CD14-positive monocyte (primary cell): ENCODE measurements at regions not wholly inside any gene's neighbourhood (a gene's known extent, or its start where the extent isn't known, plus 50 kb on each side); places are given as distances from the start of the nearest gene placed in this dataset.
A peak's percentile ranks its signal among the peaks of the same experiment; 100 is the strongest.

Experiments used
- DNase-seq, 3 donors: peaks; one replicate each; pipeline ENCODE4 v3.0.0-alpha.2; 2011 to 2022
- H2AFZ ChIP-seq: 2 replicates; pipeline ENCODE4 v1.6.0; 2012; ENCODE audit warnings: mild to moderate bottlenecking, low read depth, low read length, inconsistent platforms; ENCODE audit not compliant: insufficient read depth, poor library complexity, severe bottlenecking
- H3K27ac ChIP-seq, 2 donors: 1 replicate in 1 of 2; 2 replicates in 1 of 2; pipeline ENCODE4 v1.5.1; 2012 to 2013; ENCODE audit warnings: low read length in 2 of 2, control low read depth in 1 of 2, inconsistent platforms in 1 of 2, low read depth in 1 of 2, mild to moderate bottlenecking in 1 of 2
- H3K27me3 ChIP-seq, 2 donors: one replicate each; pipeline versions ENCODE4 v1.6.0 to v1.6.1; 2011 to 2013; ENCODE audit warnings: low read length in 2 of 2; ENCODE audit not compliant: control insufficient read depth in 2 of 2, insufficient read depth in 2 of 2
- H3K36me3 ChIP-seq, 2 donors: replicated peaks in 1 of 2; 1 replicate in 1 of 2; 2 replicates in 1 of 2; pipeline versions ENCODE4 v1.5.1 to v1.6.1; 2012 to 2013; ENCODE audit warnings: low read length in 2 of 2, control low read depth in 1 of 2, inconsistent platforms in 1 of 2, mild to moderate bottlenecking in 1 of 2; ENCODE audit not compliant: insufficient read depth in 2 of 2, control insufficient read depth in 1 of 2
- H3K4me1 ChIP-seq, 2 donors: 1 replicate in 1 of 2; 2 replicates in 1 of 2; pipeline versions ENCODE4 v1.5.1 to v1.6.1; 2012 to 2013; ENCODE audit warnings: low read length in 2 of 2, control low read depth in 1 of 2, inconsistent platforms in 1 of 2, mild to moderate bottlenecking in 1 of 2, moderate library complexity in 1 of 2; ENCODE audit not compliant: insufficient read depth in 2 of 2, control insufficient read depth in 1 of 2
- H3K4me2 ChIP-seq: replicated peaks from 2 replicates; pipeline ENCODE3; 2012; ENCODE audit warnings: low read length, moderate library complexity, mild to moderate bottlenecking; ENCODE audit not compliant: poor library complexity, severe bottlenecking; ENCODE audit errors: extremely low read depth
- H3K4me3 ChIP-seq, 3 experiments: fragments of 200-600 bp in 1 of 3; sonication (generic) in 1 of 3; replicated peaks in 1 of 3; 1 replicate in 2 of 3; 2 replicates in 1 of 3; pipeline ENCODE4 v1.5.1; 2011 to 2013; ENCODE audit warnings: low read length in 3 of 3, mild to moderate bottlenecking in 3 of 3, control low read depth in 2 of 3, low read depth in 2 of 3, inconsistent platforms in 1 of 3, moderate library complexity in 1 of 3
- H3K79me2 ChIP-seq: 2 replicates; pipeline ENCODE4 v1.6.0; 2012; ENCODE audit warnings: mild to moderate bottlenecking, control low read depth, inconsistent platforms, low read length, moderate library complexity; ENCODE audit not compliant: insufficient read depth
- H3K9ac ChIP-seq: 2 replicates; pipeline ENCODE4 v1.6.0; 2017; ENCODE audit warnings: low read length, mild to moderate bottlenecking; ENCODE audit not compliant: insufficient read depth, poor library complexity, severe bottlenecking
- H3K9me3 ChIP-seq, 2 donors: replicated peaks in 1 of 2; 1 replicate in 1 of 2; 2 replicates in 1 of 2; pipeline versions ENCODE4 v1.5.1 to v1.6.1; 2012 to 2013; ENCODE audit warnings: low read length in 2 of 2, control low read depth in 1 of 2; ENCODE audit not compliant: control insufficient read depth in 1 of 2, insufficient read depth in 1 of 2
- H4K20me1 ChIP-seq: 2 replicates; pipeline ENCODE4 v1.6.0; 2012; ENCODE audit warnings: mild to moderate bottlenecking, low read length, control low read depth, moderate library complexity; ENCODE audit not compliant: insufficient read depth
- H3K27ac Mint-ChIP-seq, 7 donors: one replicate each; pipeline ENCODE4 v1.8.0; 2020; ENCODE audit warnings: mild to moderate bottlenecking in 7 of 7, mixed read lengths in 7 of 7, moderate library complexity in 6 of 7, inconsistent platforms in 2 of 7
- H3K27me3 Mint-ChIP-seq, 3 donors: one replicate each; pipeline ENCODE4 v1.8.0; 2021 to 2022; ENCODE audit warnings: low read depth in 3 of 3, mild to moderate bottlenecking in 3 of 3, mixed read lengths in 3 of 3, moderate library complexity in 3 of 3, inconsistent platforms in 1 of 3
- H3K36me3 Mint-ChIP-seq, 2 donors: one replicate each; pipeline ENCODE4 v1.8.0; 2020; ENCODE audit warnings: mixed read lengths in 2 of 2, inconsistent platforms in 1 of 2, mild to moderate bottlenecking in 1 of 2
- H3K4me1 Mint-ChIP-seq: one replicate; pipeline ENCODE4 v1.8.0; 2020; ENCODE audit warnings: mild to moderate bottlenecking, mixed read lengths
- H3K4me3 Mint-ChIP-seq, 2 donors: one replicate each; pipeline ENCODE4 v1.8.0; 2020; ENCODE audit warnings: mild to moderate bottlenecking in 2 of 2, mixed read lengths in 2 of 2, moderate library complexity in 1 of 2
- H3K9me3 Mint-ChIP-seq, 7 donors: one replicate each; pipeline ENCODE4 v1.8.0; 2020 to 2022; ENCODE audit warnings: mixed read lengths in 7 of 7, mild to moderate bottlenecking in 6 of 7, moderate library complexity in 6 of 7, inconsistent platforms in 2 of 7
- WGBS: methylation state at CpG from one replicate; pipeline ENCODE4 v1.1.5; 2013; ENCODE audit warnings: missing lambda C conversion rate; ENCODE audit not compliant: insufficient coverage; 5-methylcytosine and 5-hydroxymethylcytosine counted together
- intact Hi-C, 2 donors: fragments of 100-400 bp; cut with micrococcal nuclease; formaldehyde crosslinking; loops; one replicate each; pipeline versions ENCODE4 v1.15.0 to v1.15.1; 2023
- TF ChIP-seq, protein P1 (sequence below): fragments of 200-600 bp; IDR thresholded peaks from one replicate; pipeline ENCODE4 v1.8.0; 2022; ENCODE audit warnings: antibody characterized with exemption, mild to moderate bottlenecking

GRCh38 chr20:51312480-51312783 is 230.1 kb downstream of the NFATC2 start:
- WGBS, result 50% methylated on average over 1 of the region's 3 CpGs
- Histone ChIP-seq H3K79me2 (no peaks in the 10 kb centered on the region), H3K27me3 (no peaks in the 10 kb centered on the region), H3K9ac (no peak overlapping the region), H3K36me3 (no peaks in the 10 kb centered on the region), H3K4me3 (no peak overlapping the region), H3K9me3 (peaks cover 0 to 2% of the 10 kb centered on the region in 2 donors), H4K20me1 (no peaks in the 10 kb centered on the region), H3K4me1 (no peaks in the 10 kb centered on the region), H2AFZ (no peak overlapping the region), H3K4me2 (no peak overlapping the region), H3K27ac (no peak overlapping the region)
- no peak overlapping the region for H3K4me3 Mint-ChIP-seq
- H3K4me1 Mint-ChIP-seq, result peaks cover 7% of the 10 kb centered on the region
- H3K27ac Mint-ChIP-seq, result no peak overlapping the region
- H3K27me3 Mint-ChIP-seq, result peaks cover 6 to 16% (median 8%) of the 10 kb centered on the region in 3 donors
- TF ChIP-seq, protein P1, sequence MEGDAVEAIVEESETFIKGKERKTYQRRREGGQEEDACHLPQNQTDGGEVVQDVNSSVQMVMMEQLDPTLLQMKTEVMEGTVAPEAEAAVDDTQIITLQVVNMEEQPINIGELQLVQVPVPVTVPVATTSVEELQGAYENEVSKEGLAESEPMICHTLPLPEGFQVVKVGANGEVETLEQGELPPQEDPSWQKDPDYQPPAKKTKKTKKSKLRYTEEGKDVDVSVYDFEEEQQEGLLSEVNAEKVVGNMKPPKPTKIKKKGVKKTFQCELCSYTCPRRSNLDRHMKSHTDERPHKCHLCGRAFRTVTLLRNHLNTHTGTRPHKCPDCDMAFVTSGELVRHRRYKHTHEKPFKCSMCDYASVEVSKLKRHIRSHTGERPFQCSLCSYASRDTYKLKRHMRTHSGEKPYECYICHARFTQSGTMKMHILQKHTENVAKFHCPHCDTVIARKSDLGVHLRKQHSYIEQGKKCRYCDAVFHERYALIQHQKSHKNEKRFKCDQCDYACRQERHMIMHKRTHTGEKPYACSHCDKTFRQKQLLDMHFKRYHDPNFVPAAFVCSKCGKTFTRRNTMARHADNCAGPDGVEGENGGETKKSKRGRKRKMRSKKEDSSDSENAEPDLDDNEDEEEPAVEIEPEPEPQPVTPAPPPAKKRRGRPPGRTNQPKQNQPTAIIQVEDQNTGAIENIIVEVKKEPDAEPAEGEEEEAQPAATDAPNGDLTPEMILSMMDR, result no peak
- H3K9me3 Mint-ChIP-seq, result peaks cover 0 to 5% (median 1%) of the 10 kb centered on the region in 7 donors
- H3K36me3 Mint-ChIP-seq, result no peaks in the 10 kb centered on the region
- intact Hi-C loops, result no loop called here
- DNase-seq, result no peak

DNA sequence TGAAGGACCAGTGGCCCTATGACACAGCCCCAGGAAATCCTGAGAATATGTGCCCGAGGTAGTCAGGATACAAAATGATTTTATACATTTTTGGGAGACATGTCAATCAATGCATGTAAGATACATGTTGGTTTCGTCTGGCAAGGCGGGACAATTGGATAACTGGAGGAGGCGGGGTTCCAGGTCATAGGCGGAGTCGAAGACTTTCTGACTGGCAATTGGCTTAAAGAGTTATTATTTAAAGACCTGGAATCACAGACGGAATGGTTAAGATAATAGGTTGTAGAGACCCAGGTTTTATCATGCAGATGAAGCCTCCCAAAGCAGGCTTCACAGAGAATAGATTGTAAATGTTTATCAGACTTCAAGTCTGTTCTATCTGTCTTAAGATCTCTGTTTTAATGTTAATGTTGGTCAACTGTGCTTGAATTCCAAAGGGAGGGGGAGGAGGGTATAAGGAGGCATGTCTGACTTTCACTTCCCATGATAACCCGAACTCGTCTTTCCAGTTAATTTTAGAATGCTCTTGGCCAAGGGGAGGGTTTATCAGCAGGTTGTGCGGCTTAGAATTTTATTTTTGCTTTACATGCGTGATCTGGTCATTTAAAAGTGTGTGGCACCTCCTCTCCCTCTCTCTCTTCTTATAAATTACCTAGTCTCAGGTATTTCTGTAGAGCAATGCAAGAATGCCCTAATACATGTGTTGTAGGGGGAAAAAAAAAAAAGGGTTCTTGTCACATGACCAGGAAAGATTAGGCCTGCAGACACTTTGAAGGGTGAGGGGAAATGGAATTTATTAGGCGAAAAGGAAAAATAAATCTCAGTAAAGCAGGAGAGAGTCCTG is 230.7 kb downstream of the NFATC2 start:
- Mint-ChIP-seq H3K27ac (peak overlapping the region in 1 of 7 donors; percentile 37), H3K4me3 (no peak overlapping the region), H3K27me3 (peaks cover 6 to 19% (median 9%) of the 10 kb centered on the region in 3 donors), H3K36me3 (no peaks in the 10 kb centered on the region), H3K9me3 (peaks cover 0 to 5% (median 1%) of the 10 kb centered on the region in 7 donors), H3K4me1 (peaks cover 7% of the 10 kb centered on the region)
- no peaks in the 10 kb centered on the region for H3K27me3 ChIP-seq
- H3K9ac ChIP-seq, result no peak overlapping the region
- H3K27ac ChIP-seq, result no peak overlapping the region
- H3K4me1 ChIP-seq, result no peaks in the 10 kb centered on the region
- WGBS, result 96% methylated on average over 7 of the region's 12 CpGs
- DNase-seq, result no peak
- H4K20me1 ChIP-seq, result no peaks in the 10 kb centered on the region
- intact Hi-C loops, result no loop called here
- no peak overlapping the region for H2AFZ ChIP-seq
- H3K4me3 ChIP-seq, result no peak overlapping the region
- H3K4me2 ChIP-seq, result no peak overlapping the region
- peaks cover 0 to 2% of the 10 kb centered on the region in 2 donors for H3K9me3 ChIP-seq
- H3K36me3 ChIP-seq, result no peaks in the 10 kb centered on the region
- TF ChIP-seq, protein P1, result no peak
- H3K79me2 ChIP-seq, result no peaks in the 10 kb centered on the region
